GM12878 (cell line): ENCODE measurements at regions not wholly inside any gene's neighbourhood (a gene's known extent, or its start where the extent isn't known, plus 50 kb on each side); places are given as distances from the start of the nearest gene placed in this dataset.

Source experiments
- ATAC-seq: fragments of 200-7000 bp; cut with Tn5 transposase; 3 replicates; pipeline ENCODE4 v1.9.1; 2020; ENCODE audit warnings: mild to moderate bottlenecking, moderate library complexity
- BruUV-seq: library from RNA; stranded (reverse); fragments of 400-500 nt; replicated peaks from 2 replicates; lab custom pipeline; 2021; lab: Mats Ljungman, UMichigan
- CTCF ChIA-PET: fragments of 300-600 bp; sonication (Branson Sonifier 250); formaldehyde crosslinking; extraction: SDS; loops from one replicate; lab custom pipeline; 2021; ENCODE audit warnings: inconsistent platforms; lab: Yijun Ruan, JAX
- POLR2A ChIA-PET: fragments of 350-600 bp; formaldehyde crosslinking; extraction: SDS; loops from one replicate; lab custom pipeline; 2021; ENCODE audit warnings: inconsistent platforms; lab: Charles Lee
- RAD21 ChIA-PET: fragments of 300-600 bp; sonication (Branson Sonifier 250); formaldehyde crosslinking; loops from one replicate; lab custom pipeline; 2023; ENCODE audit warnings: antibody characterized with exemption; ENCODE audit not compliant: unreplicated experiment; lab: Charles Lee
- SMC1A ChIA-PET: fragments of 300-600 bp; sonication (Branson Sonifier 250); formaldehyde crosslinking; loops from one replicate; lab custom pipeline; 2023; ENCODE audit not compliant: unreplicated experiment, uncharacterized antibody; lab: Charles Lee
- DNase-seq: peaks from one replicate; pipeline ENCODE4 v3.0.0-alpha.2; 2011; ENCODE audit warnings: low read depth, low spot score
- FAIRE-seq: peaks from 3 replicates; lab custom pipeline; 2011; peaks lifted over from hg19 to GRCh38; lab: Jason Lieb, UNC
- H2AFZ ChIP-seq: 2 replicates; pipeline ENCODE4 v1.6.0; 2011; ENCODE audit warnings: low read depth, low read length, control low read depth; ENCODE audit not compliant: control insufficient read depth
- H3K27ac ChIP-seq: 2 replicates; pipeline ENCODE4 v1.5.1; 2011; ENCODE audit warnings: control low read depth; ENCODE audit not compliant: control insufficient read depth, insufficient read depth
- H3K27me3 ChIP-seq, 2 experiments: replicated peaks in 1 of 2; 2 replicates each; pipeline versions ENCODE4 v1.6.0 to v1.6.1; 2011; ENCODE audit warnings: low read length in 1 of 2; ENCODE audit not compliant: control insufficient read depth in 2 of 2, insufficient read depth in 2 of 2
- H3K36me3 ChIP-seq, 2 experiments: 2 replicates each; pipeline ENCODE4 v1.5.1; 2011; ENCODE audit warnings: low read length in 1 of 2; ENCODE audit not compliant: control insufficient read depth in 2 of 2, insufficient read depth in 2 of 2
- H3K4me1 ChIP-seq: 2 replicates; pipeline ENCODE4 v1.6.1; 2011; ENCODE audit warnings: mild to moderate bottlenecking, low read length, moderate library complexity, mixed read lengths; ENCODE audit not compliant: control insufficient read depth, insufficient read depth
- H3K4me2 ChIP-seq: 2 replicates; pipeline ENCODE4 v1.6.0; 2011; ENCODE audit warnings: control low read depth; ENCODE audit not compliant: control insufficient read depth, insufficient read depth
- H3K4me3 ChIP-seq: fragments of 200-600 bp; sonication (generic); 2 replicates; pipeline ENCODE4 v1.5.1; 2016
- H3K79me2 ChIP-seq: 2 replicates; pipeline ENCODE4 v1.6.0; 2011; ENCODE audit warnings: low read length; ENCODE audit not compliant: control insufficient read depth, insufficient read depth
- H3K9ac ChIP-seq: 2 replicates; pipeline ENCODE4 v1.8.0; 2011; ENCODE audit warnings: low read length, control low read depth, mixed read lengths; ENCODE audit not compliant: control insufficient read depth, insufficient read depth
- H3K9me3 ChIP-seq: replicated peaks from 3 replicates; pipeline ENCODE4 v1.5.1; 2011; ENCODE audit warnings: mild to moderate bottlenecking, low read length; ENCODE audit not compliant: control insufficient read depth, insufficient read depth
- H4K20me1 ChIP-seq: 2 replicates; pipeline ENCODE4 v1.6.0; 2011; ENCODE audit not compliant: control insufficient read depth, insufficient read depth
- ATF7 ChIP-seq: fragments of 450-650 bp; IDR thresholded peaks from 2 replicates; pipeline ENCODE4 v1.6.1; 2016; ENCODE audit warnings: low read depth, mild to moderate bottlenecking
- BRCA1 ChIP-seq: IDR thresholded peaks from 2 replicates; pipeline ENCODE4 v1.6.1; 2011; ENCODE audit warnings: low read depth, low read length, improper control_type of control experiment
- CHD2 ChIP-seq: IDR thresholded peaks from 2 replicates; pipeline ENCODE4 v1.6.1; 2011; ENCODE audit warnings: low read depth, low read length, improper control_type of control experiment, borderline replicate concordance
- IRF3 ChIP-seq: fragments of 450-650 bp; IDR thresholded peaks from 2 replicates; pipeline ENCODE4 v1.6.1; 2014; ENCODE audit warnings: mild to moderate bottlenecking
- KDM1A ChIP-seq: fragments of 200-600 bp; sonication (generic); IDR thresholded peaks from 2 replicates; pipeline ENCODE4 v1.6.1; 2016; ENCODE audit warnings: borderline replicate concordance
- MEF2A ChIP-seq: IDR thresholded peaks from 2 replicates; pipeline ENCODE4 v1.6.1; 2011; ENCODE audit warnings: low read depth, mild to moderate bottlenecking, low read length, moderate library complexity; ENCODE audit not compliant: insufficient read depth
- NRF1 ChIP-seq: conservative IDR thresholded peaks from 2 replicates; pipeline ENCODE4 v1.6.1; 2011; ENCODE audit warnings: mild to moderate bottlenecking, low read depth, low read length, improper control_type of control experiment
- POLR2A ChIP-seq: IDR thresholded peaks from 2 replicates; pipeline ENCODE4 v1.6.1; 2011; ENCODE audit warnings: low read depth, mild to moderate bottlenecking, low read length
- POLR2AphosphoS2 ChIP-seq: IDR thresholded peaks from 2 replicates; pipeline ENCODE4 v1.6.1; 2011; ENCODE audit warnings: low read depth, mild to moderate bottlenecking, low read length, improper control_type of control experiment, moderate library complexity
- POLR2AphosphoS5 ChIP-seq: IDR thresholded peaks from 2 replicates; pipeline ENCODE4 v1.6.1; 2011; ENCODE audit warnings: mild to moderate bottlenecking, low read length, inconsistent platforms
- SMAD5 ChIP-seq: IDR thresholded peaks from 2 replicates; pipeline ENCODE4 v1.6.1; 2016; ENCODE audit warnings: antibody characterized with exemption, low read depth
- SMARCA5 ChIP-seq: fragments of 450-650 bp; IDR thresholded peaks from 2 replicates; pipeline ENCODE4 v1.6.1; 2017; ENCODE audit warnings: mild to moderate bottlenecking
- SUZ12 ChIP-seq: fragments of 200-600 bp; sonication (generic); IDR thresholded peaks from one replicate; pipeline ENCODE4 v1.6.1; 2018; ENCODE audit warnings: antibody characterized with exemption, mild to moderate bottlenecking; ENCODE audit not compliant: unreplicated experiment
- TARDBP ChIP-seq: IDR thresholded peaks from 2 replicates; pipeline ENCODE4 v1.6.1; 2016; ENCODE audit warnings: borderline replicate concordance
- USF1 ChIP-seq: IDR thresholded peaks from 2 replicates; pipeline ENCODE4 v1.6.1; 2011; ENCODE audit warnings: borderline replicate concordance, low read depth, mild to moderate bottlenecking, moderate library complexity, mixed read lengths, low read length; ENCODE audit not compliant: insufficient read depth; ENCODE audit errors: extremely low read length
- ZBTB33 ChIP-seq: fragments of 450-650 bp; IDR thresholded peaks from 2 replicates; pipeline ENCODE4 v1.6.1; 2017; ENCODE audit warnings: mild to moderate bottlenecking
- ZSCAN29 ChIP-seq: fragments of 450-650 bp; IDR thresholded peaks from 2 replicates; pipeline ENCODE4 v1.6.1; 2017; ENCODE audit warnings: mild to moderate bottlenecking, moderate library complexity
- WGBS: methylation state at CpG from one replicate; pipeline ENCODE4 v1.1.6; 2016; ENCODE audit warnings: low lambda C conversion rate; ENCODE audit not compliant: insufficient replicate concordance, insufficient coverage; ENCODE audit errors: missing lambda C conversion rate; 5-methylcytosine and 5-hydroxymethylcytosine counted together
- in situ Hi-C: fragments of 300-500 bp; cut with MboI; formaldehyde crosslinking; loops from 9 replicates; pipeline ENCODE4 v1.14.3; 2018; ENCODE audit warnings: mixed read lengths
- intact Hi-C: fragments of 100-400 bp; cut with micrococcal nuclease; formaldehyde crosslinking; loops from one replicate; pipeline ENCODE4 v1.14.2; 2022; ENCODE audit not compliant: unreplicated experiment
- TF ChIP-seq, protein P1 (sequence below): IDR thresholded peaks from 2 replicates; pipeline ENCODE4 v1.6.1; 2011; ENCODE audit warnings: mild to moderate bottlenecking, low read depth, low read length, moderate library complexity; ENCODE audit not compliant: insufficient replicate concordance

DNA sequence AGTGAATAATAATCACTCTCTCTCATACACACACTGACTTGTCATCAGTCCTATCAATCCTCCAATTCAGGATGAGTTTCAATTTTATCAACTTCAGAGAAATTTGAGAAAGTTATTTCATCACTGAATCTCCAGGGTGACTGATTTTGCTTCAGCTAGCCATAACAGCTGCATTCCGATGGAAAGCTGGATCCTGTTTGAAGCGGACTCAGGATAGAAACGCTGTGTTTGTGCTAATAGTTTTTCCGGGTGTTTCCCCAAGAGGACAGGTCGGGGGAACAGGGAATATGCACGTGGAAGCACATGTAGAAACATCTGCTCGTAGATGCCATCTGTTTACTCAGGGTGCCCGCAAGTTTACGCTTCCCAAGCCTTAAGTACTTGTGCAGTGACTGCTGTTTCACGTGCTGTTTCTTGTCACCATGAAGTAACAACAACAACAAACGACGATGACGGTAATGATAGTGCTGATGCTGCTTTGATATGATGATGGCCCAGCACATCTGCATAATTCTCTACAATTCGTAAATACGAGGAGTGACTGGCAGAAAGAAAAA, 263.7 kb upstream of the DAPK1 start:
- no peaks in the 10 kb centered on the region for H3K36me3 ChIP-seq
- intact Hi-C loops = no loop called here
- BruUV-seq = no TSS peak
- POLR2A ChIA-PET = no interaction called here
- H4K20me1 ChIP-seq = no peaks in the 10 kb centered on the region
- DNase-seq = no peak
- H3K27ac ChIP-seq = no peak overlapping the region
- ATAC-seq = no peak
- CTCF ChIA-PET = no interaction called here
- no peaks in the 10 kb centered on the region for H3K9me3 ChIP-seq
- no peak overlapping the region for H3K4me2 ChIP-seq
- H3K9ac ChIP-seq = no peak overlapping the region
- H2AFZ ChIP-seq = no peak overlapping the region
- no peak for FAIRE-seq
- H3K4me3 ChIP-seq = no peak overlapping the region
- no peaks in the 10 kb centered on the region for H3K79me2 ChIP-seq
- SMC1A ChIA-PET = no interaction called here
- in situ Hi-C loops = no loop called here
- no peaks in the 10 kb centered on the region for H3K4me1 ChIP-seq
- H3K27me3 ChIP-seq = no peaks in the 10 kb centered on the region; a peak in 2 of 4 replicates
- 32% methylated on average over 15 of the region's 15 CpGs for WGBS
- RAD21 ChIA-PET = no interaction called here
- TF ChIP-seq ATF7 (no peak), CHD2 (no peak), ZBTB33 (no peak), POLR2A (no peak), USF1 (no peak), BRCA1 (no peak), IRF3 (no peak), KDM1A (no peak), MEF2A (no peak), ZSCAN29 (no peak), NRF1 (no peak), SMARCA5 (no peak), SMAD5 (no peak), POLR2AphosphoS2 (no peak), SUZ12 (no peak), POLR2AphosphoS5 (no peak), TARDBP (no peak)
- TF ChIP-seq, protein P1, sequence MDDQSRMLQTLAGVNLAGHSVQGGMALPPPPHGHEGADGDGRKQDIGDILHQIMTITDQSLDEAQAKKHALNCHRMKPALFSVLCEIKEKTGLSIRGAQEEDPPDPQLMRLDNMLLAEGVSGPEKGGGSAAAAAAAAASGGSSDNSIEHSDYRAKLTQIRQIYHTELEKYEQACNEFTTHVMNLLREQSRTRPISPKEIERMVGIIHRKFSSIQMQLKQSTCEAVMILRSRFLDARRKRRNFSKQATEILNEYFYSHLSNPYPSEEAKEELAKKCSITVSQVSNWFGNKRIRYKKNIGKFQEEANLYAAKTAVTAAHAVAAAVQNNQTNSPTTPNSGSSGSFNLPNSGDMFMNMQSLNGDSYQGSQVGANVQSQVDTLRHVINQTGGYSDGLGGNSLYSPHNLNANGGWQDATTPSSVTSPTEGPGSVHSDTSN = no peak
